ENCODE measurements at regions not wholly inside any gene's neighbourhood (a gene's known extent, or its start where the extent isn't known, plus 50 kb on each side); places are given as distances from the start of the nearest gene placed in this dataset.

DNA sequence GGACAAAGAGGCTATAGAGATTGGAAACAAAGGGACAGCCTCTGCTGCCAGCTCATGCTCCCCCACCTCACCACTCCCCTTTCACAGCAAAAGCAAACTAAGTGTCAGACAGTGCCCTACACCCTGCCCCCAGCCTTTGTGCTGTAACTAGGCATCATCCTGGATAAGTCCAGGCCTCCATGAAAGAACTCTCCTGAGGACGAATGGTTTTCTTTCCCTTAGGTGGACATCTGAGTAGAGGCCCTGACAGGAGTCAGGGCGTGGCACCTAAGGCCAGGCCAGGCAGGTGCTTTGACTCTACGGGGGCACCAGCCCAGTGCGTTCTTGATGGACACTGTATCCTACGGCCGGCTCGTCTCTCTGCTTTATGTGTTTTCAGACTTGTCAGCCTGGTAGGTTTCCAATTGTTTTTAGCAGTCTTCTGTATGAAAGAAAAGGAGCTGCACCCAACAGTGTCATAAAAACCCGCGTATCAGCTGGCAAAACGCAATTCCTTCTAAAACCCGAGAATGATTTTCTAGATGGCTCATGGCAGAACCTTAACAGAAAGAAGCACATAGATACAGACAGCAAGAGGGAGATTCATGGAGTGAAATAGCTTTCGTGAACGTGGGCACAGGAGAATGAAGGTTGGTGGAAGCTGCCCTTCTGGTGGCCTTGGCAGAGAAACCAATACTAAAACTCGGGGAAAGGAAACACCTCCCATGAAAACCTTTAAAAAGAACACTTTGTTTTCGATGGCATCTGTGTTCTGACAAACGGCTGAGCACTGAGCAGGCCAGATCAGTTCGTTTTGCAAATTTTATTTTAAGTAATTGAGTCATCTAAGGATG, 51.7 kb upstream of the AJAP1 start:
- CTCF ChIA-PET: no interaction called here
- POLR2A ChIA-PET: no interaction called here

GRCh38 chr1:4603295-4604110, 50.9 kb upstream of the AJAP1 start:
- ChIA-PET POLR2A (no interaction called here), CTCF (no interaction called here)
